NCI-H510A (cell line): ENCODE measurements at regions not wholly inside any gene's neighbourhood (a gene's known extent, or its start where the extent isn't known, plus 50 kb on each side); places are given as distances from the start of the nearest gene placed in this dataset.

ENCODE experiments used
- DNase-seq: peaks from one replicate; lab custom pipeline; 2025; lab: John Stamatoyannopoulos, UW

GRCh38 chr5:58403822-58404433 is 56.0 kb downstream of the PLK2 start:
- DNase-seq = no peak

- no peak for DNase-seq
Observed at GRCh38 chr5:58401701-58402100, 58.2 kb downstream of the PLK2 start.

GRCh38 chr5:58400737-58401136 is 59.1 kb downstream of the PLK2 start:
- DNase-seq = no peak

- DNase-seq = no peak
Observed at GRCh38 chr5:58399951-58400350, 59.9 kb downstream of the PLK2 start.

GRCh38 chr5:58394339-58394738 is 65.5 kb downstream of the PLK2 start:
- DNase-seq = no peak

GRCh38 chr5:58393716-58394115 is 66.2 kb downstream of the PLK2 start:
- DNase-seq = no peak

GRCh38 chr5:58392496-58392895 is 67.4 kb downstream of the PLK2 start:
- DNase-seq = no peak

GRCh38 chr5:58383448-58383847 is 76.4 kb downstream of the PLK2 start:
- no peak for DNase-seq

GRCh38 chr5:58382131-58382534 is 77.8 kb downstream of the PLK2 start:
- no peak for DNase-seq

- no peak for DNase-seq
Observed at GRCh38 chr5:58381566-58381965, 78.3 kb downstream of the PLK2 start.

GRCh38 chr5:58380655-58381054 is 79.2 kb downstream of the PLK2 start:
- DNase-seq = no peak

GRCh38 chr5:58378613-58379390 is 81.1 kb downstream of the PLK2 start:
- no peak for DNase-seq

- no peak for DNase-seq
Observed at GRCh38 chr5:58370606-58371005, 89.3 kb downstream of the PLK2 start.

GRCh38 chr5:58369513-58370190 is 90.2 kb downstream of the PLK2 start:
- no peak for DNase-seq

GRCh38 chr5:58366461-58366860 is 93.4 kb downstream of the PLK2 start:
- DNase-seq = no peak

GRCh38 chr5:58365791-58366190 is 94.1 kb downstream of the PLK2 start:
- no peak for DNase-seq

GRCh38 chr5:58363461-58364249 is 96.2 kb downstream of the PLK2 start:
- DNase-seq = no peak

GRCh38 chr5:58362135-58362534 is 97.8 kb downstream of the PLK2 start:
- no peak for DNase-seq

GRCh38 chr5:58360794-58361193 is 99.1 kb downstream of the PLK2 start:
- DNase-seq = no peak

- DNase-seq = no peak
Observed at GRCh38 chr5:58359981-58360380, 99.9 kb downstream of the PLK2 start.

- no peak for DNase-seq
Observed at GRCh38 chr5:58358501-58359178, 101.2 kb downstream of the PLK2 start.
